ENCODE measurements at regions not wholly inside any gene's neighbourhood (a gene's known extent, or its start where the extent isn't known, plus 50 kb on each side); places are given as distances from the start of the nearest gene placed in this dataset.

DNA sequence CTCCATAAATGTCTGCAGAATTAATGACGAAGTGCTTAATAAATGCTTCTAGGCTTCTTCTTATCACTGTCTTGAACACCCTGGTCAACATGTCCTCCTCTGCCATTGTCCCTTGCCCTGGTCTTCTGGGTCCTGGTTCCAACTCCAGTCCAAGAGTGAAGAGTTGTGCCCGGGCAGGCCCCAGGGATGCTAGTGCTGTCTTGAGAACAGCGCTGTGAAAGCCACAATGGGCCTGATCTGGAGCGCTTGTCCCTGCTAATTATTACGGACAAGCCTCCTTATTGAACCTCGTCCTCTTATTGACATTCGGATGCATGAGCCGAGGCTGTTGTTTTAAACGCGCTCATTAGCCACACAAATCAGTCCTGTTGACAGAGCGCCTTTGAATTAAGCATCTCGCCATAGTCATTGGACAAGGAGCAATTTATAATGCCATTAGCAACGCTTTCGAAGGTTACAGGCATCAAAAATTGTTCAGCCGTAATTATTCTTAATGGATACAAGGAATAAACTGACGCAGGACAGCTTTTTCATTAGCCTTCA is 211.6 kb upstream of the POU3F1 start:
- DNase-seq: no peak
- no peak for ATAC-seq (replicated peaks in 1 of 2)
- Mint-ChIP-seq H3K4me3 (no peak overlapping the region), H3K9me3 (no peaks in the 10 kb centered on the region), H3K36me3 (ENCODE audit: insufficient read depth in 2 of 2) (no peaks in the 10 kb centered on the region), H3K27ac (no peak overlapping the region), H3K27me3 (ENCODE audit: low read depth) (peaks cover 36% of the 10 kb centered on the region), H3K4me1 (ENCODE audit: low read depth) (no peaks in the 10 kb centered on the region)

DNA sequence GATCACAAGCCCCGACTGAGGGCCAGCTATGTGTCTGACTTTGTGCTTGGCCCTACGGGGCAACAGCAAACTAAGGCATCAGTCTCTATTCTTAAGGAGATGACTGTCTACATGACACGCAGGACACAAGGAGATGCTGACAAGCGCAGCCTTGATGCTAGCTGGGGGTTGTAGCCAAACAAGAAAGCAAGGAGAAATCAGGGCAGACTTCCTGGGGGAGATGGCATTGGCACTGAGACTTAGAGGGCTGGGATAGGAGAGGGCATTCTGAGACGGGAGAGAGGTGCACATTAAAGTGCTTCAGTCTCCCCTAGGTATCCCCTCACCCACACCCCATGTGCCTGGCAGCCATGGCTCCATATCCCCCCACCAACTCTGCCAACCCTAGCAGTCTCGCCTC is 210.8 kb upstream of the POU3F1 start:
- no peak for ATAC-seq (replicated peaks in 1 of 2)
- H3K9me3 Mint-ChIP-seq: no peaks in the 10 kb centered on the region
- H3K36me3 Mint-ChIP-seq (ENCODE audit: insufficient read depth in 2 of 2): no peaks in the 10 kb centered on the region

DNA sequence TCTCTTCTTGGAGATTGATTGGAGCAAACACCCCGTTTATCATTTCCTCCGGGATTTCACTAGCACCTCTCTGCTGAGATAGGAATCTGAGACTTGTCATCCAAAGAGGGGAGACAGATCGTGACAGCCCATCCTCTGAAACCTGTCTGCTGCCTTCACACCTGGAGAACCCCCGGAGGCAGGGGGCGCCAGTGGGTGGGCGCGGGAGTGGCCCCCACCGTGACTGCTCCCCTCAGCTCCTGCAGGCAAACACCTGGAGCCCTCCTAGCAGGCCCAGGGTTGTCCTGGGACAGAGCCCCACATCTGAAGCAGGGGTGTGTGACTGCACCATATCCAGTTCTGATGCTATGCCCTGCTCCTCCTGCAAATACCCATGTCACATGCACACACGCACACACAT is 209.5 kb upstream of the POU3F1 start:
- DNase-seq: no peak

More for the DNA sequence above, 210.8 kb upstream of the POU3F1 start:
- DNase-seq: no peak
- peaks cover 40% of the 10 kb centered on the region for H3K27me3 Mint-ChIP-seq (ENCODE audit: low read depth)
- H3K4me3 Mint-ChIP-seq: no peak overlapping the region
- H3K27ac Mint-ChIP-seq: no peak overlapping the region
- H3K4me1 Mint-ChIP-seq (ENCODE audit: low read depth): no peaks in the 10 kb centered on the region

DNA sequence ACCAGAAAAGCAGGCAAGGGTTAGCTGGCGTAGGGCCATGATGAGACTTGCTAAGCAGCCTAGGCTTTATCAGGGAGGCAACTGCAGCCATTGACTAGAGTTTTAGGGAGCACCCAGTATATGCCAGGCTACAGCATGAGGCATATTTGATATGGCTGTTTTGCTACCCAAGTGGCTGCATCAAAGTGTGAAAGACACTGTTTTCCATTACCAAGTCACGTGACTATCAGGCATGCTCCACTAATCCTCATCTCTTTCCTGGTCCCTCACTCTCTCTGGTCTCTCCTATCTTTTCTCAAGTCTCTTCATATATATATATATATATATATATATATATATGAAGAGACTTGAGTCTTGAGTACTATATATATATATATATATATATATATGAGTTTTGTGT is 206.7 kb upstream of the POU3F1 start:
- H3K9me3 Mint-ChIP-seq: no peaks in the 10 kb centered on the region
- H3K4me3 Mint-ChIP-seq: no peak overlapping the region
- H3K36me3 Mint-ChIP-seq (ENCODE audit: insufficient read depth in 2 of 2): no peaks in the 10 kb centered on the region
- H3K27me3 Mint-ChIP-seq (ENCODE audit: low read depth): peaks cover 54% of the 10 kb centered on the region
- ATAC-seq (replicated peaks in 1 of 2) (no peak), DNase-seq (no peak)
- no peaks in the 10 kb centered on the region for H3K4me1 Mint-ChIP-seq (ENCODE audit: low read depth)
- H3K27ac Mint-ChIP-seq: no peak overlapping the region

More for the DNA sequence above, 209.5 kb upstream of the POU3F1 start:
- no peaks in the 10 kb centered on the region for H3K9me3 Mint-ChIP-seq
- no peaks in the 10 kb centered on the region for H3K4me1 Mint-ChIP-seq (ENCODE audit: low read depth)
- no peaks in the 10 kb centered on the region for H3K36me3 Mint-ChIP-seq (ENCODE audit: insufficient read depth in 2 of 2)
- ATAC-seq (replicated peaks in 1 of 2): no peak
- H3K27ac Mint-ChIP-seq: no peak overlapping the region
- H3K27me3 Mint-ChIP-seq (ENCODE audit: low read depth): peaks cover 40% of the 10 kb centered on the region
- H3K4me3 Mint-ChIP-seq: no peak overlapping the region

DNA sequence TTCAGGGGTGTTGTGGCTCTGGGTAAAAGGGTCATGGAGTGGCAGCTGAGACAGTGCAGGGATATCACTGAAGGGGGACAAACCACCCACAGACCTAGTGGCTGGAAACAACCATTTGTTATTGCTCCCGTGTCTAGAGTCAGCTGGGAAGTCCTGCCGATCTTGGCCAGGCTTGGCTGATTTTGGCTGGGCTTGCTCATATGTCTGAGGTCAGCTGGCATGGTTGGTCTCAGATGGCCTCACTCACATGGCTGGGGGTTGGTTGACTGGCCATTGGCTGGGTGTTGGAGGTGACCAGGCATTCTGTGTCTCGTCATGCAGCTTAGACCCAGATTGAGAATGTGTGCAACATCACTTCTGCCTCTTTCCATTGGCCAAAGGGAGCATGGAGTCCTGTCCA is 203.8 kb upstream of the POU3F1 start:
- Mint-ChIP-seq H3K4me3 (no peak overlapping the region), H3K27me3 (ENCODE audit: low read depth) (peaks cover 48% of the 10 kb centered on the region), H3K9me3 (no peaks in the 10 kb centered on the region), H3K27ac (no peak overlapping the region), H3K4me1 (ENCODE audit: low read depth) (no peaks in the 10 kb centered on the region), H3K36me3 (ENCODE audit: insufficient read depth in 2 of 2) (no peaks in the 10 kb centered on the region)
- DNase-seq: no peak
- no peak for ATAC-seq (replicated peaks in 1 of 2)

DNA sequence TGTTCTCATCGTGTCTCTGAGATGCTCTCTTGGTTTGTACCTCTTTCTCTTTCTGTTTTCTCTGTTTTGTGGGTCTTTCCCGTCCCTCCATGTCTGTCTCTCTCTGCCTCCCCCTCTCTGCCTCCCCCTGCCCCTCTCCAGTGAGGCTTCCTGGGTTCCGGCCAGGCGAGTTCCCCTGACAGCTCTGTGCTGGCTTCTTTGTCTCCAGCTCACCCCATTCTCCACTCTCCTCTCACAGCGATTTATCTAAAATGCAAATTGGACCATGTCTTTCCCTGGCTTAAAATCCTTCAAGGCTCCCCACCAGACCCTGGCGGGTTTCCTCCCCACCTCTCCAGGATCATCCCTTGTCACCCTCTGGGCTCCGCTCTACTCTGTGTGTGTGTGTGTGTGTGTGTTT is 202.4 kb upstream of the POU3F1 start:
- Mint-ChIP-seq H3K36me3 (ENCODE audit: insufficient read depth in 2 of 2) (no peaks in the 10 kb centered on the region), H3K4me3 (no peak overlapping the region), H3K9me3 (no peaks in the 10 kb centered on the region), H3K27ac (no peak overlapping the region), H3K4me1 (ENCODE audit: low read depth) (no peaks in the 10 kb centered on the region), H3K27me3 (ENCODE audit: low read depth) (peaks cover 39% of the 10 kb centered on the region)
- ATAC-seq (replicated peaks in 1 of 2): no peak
- DNase-seq: no peak

DNA sequence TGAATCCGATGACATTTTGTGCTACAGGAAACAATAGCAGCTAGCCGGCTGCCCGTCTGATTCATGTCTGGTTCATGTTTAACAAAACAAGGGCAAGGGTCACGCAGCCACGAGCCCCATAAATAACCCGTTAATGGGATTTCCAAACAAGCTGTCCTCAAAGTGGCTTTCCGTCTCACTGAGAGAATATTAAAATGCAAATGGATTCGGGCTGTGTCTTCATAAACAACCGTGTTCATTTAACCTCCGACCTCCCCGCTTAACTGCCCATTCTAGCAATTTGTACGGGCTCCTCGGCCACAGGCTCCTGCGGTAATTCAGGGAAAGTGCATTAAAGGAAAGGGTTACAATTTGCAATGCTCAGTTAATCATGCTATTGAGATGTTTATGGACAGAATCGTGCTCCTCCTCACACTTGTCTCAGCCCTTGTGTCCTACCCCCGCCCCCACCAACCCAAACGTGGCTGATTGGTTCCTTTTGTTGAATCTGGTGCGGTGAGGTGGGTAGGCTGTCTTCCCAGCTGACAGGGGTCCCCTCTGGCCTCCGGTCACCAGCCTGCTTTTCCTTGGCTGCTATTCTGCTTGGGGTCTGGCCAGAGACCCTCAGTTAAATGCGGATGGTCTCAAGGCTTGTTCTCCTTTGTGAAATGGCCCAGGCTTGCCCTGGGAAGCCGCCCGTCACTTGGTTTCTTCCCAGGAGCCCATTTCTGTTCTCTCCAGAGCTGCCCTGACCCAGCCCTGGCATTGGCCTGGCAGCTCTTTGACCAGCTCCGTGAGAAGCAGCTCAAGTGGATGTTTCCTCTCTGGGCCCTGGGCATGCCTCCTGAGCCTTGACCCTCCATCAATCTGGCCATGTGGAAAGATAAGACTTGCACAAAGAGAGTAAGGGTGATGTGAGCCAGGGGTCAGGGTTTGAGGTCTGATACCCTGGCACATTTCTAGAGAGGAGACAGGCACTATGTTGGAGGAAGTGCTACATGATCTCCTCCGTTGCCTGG is 200.7 kb upstream of the POU3F1 start:
- H3K9me3 Mint-ChIP-seq: no peaks in the 10 kb centered on the region
- H3K4me1 Mint-ChIP-seq (ENCODE audit: low read depth): no peaks in the 10 kb centered on the region
- peaks cover 34% of the 10 kb centered on the region for H3K27me3 Mint-ChIP-seq (ENCODE audit: low read depth)
- DNase-seq: no peak
- no peak for ATAC-seq (replicated peaks in 1 of 2)
- no peak overlapping the region for H3K4me3 Mint-ChIP-seq
- no peaks in the 10 kb centered on the region for H3K36me3 Mint-ChIP-seq (ENCODE audit: insufficient read depth in 2 of 2)
- H3K27ac Mint-ChIP-seq: no peak overlapping the region

DNA sequence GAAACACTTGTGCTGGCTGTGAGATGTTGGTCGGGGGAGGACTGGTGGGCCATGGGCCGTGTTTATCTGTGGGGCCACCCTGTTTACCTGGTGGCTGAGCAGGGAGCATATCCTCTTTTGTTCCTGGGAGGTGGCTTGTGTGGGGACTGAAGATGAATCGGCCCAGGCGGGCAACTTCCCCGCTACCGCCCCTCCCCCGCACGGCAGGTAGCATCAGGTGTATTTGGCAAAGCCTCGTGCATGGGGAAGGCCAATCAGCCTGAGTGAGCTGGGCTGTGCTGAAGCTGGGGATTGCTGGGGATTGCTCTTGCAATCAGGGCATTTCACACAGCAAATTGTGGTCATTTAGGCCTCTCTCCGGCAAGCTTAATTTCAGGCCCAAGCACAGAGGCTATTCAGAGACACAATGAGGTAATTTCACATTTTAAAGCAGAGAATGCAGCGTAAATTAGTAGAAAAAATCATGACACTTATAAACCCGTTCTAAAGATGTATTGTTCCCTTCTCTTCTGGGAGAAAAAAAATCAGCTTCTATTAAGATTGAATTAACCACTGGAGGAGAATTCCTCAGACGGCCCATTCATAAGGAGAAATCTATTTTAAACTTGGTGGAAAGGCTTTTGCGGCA is 197.7 kb upstream of the POU3F1 start:
- Mint-ChIP-seq H3K36me3 (ENCODE audit: insufficient read depth in 2 of 2) (no peaks in the 10 kb centered on the region), H3K4me1 (ENCODE audit: low read depth) (no peaks in the 10 kb centered on the region)

DNA sequence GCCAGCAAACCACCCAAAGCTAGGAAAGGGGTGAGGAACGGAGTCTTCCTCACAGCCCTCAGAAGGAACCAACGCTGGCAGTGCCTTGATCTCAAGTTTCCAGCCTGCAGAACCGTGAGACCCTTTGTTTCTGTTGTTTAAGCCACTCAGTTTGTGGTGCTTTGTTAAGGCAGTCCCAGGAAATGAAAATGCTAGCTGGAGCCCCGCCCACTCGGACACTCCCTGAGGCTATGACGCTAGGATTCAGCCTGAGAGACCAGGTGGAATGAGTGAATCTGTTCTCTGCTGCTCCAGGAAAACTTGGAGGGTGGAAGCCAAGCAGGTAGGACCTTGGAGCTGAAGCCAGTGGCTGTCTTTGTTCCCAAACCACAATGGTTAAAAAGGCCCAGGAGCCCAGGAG is 196.5 kb upstream of the POU3F1 start:
- Mint-ChIP-seq H3K4me3 (no peak overlapping the region), H3K9me3 (no peaks in the 10 kb centered on the region), H3K27ac (no peak overlapping the region), H3K27me3 (ENCODE audit: low read depth) (peaks cover 10% of the 10 kb centered on the region), H3K36me3 (ENCODE audit: insufficient read depth in 2 of 2) (no peaks in the 10 kb centered on the region), H3K4me1 (ENCODE audit: low read depth) (no peaks in the 10 kb centered on the region)
- DNase-seq: no peak
- no peak for ATAC-seq (replicated peaks in 1 of 2)

More for the DNA sequence above, 197.7 kb upstream of the POU3F1 start:
- peaks cover 19% of the 10 kb centered on the region for H3K27me3 Mint-ChIP-seq (ENCODE audit: low read depth)
- no peaks in the 10 kb centered on the region for H3K9me3 Mint-ChIP-seq
- DNase-seq: no peak
- no peak overlapping the region for H3K4me3 Mint-ChIP-seq
- H3K27ac Mint-ChIP-seq: no peak overlapping the region
- no peak for ATAC-seq (replicated peaks in 1 of 2)

DNA sequence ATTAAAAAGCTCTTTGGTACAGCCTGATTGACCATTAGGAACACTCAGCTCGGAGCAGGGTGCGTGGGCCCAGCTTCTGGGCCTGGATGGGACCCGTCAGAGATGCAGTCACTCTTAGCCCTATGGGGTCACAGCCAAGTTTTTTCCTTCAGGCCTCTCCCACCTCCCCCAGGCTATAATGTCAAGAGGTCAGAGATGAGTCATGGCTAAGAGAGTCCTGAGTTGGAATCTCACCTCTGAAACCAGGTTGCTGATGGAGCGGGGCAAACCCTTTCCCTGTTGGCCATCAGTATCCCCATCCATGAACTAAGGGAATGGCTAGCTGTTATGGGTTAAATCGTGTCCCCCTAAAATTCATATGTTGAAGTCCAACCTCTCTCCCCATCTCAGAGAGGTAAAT is 195.9 kb upstream of the POU3F1 start:
- Mint-ChIP-seq H3K4me3 (no peak overlapping the region), H3K9me3 (no peaks in the 10 kb centered on the region), H3K27ac (no peak overlapping the region), H3K4me1 (ENCODE audit: low read depth) (no peaks in the 10 kb centered on the region), H3K36me3 (ENCODE audit: insufficient read depth in 2 of 2) (no peaks in the 10 kb centered on the region), H3K27me3 (ENCODE audit: low read depth) (peaks cover 4% of the 10 kb centered on the region)
- DNase-seq (no peak), ATAC-seq (replicated peaks in 1 of 2) (no peak)

DNA sequence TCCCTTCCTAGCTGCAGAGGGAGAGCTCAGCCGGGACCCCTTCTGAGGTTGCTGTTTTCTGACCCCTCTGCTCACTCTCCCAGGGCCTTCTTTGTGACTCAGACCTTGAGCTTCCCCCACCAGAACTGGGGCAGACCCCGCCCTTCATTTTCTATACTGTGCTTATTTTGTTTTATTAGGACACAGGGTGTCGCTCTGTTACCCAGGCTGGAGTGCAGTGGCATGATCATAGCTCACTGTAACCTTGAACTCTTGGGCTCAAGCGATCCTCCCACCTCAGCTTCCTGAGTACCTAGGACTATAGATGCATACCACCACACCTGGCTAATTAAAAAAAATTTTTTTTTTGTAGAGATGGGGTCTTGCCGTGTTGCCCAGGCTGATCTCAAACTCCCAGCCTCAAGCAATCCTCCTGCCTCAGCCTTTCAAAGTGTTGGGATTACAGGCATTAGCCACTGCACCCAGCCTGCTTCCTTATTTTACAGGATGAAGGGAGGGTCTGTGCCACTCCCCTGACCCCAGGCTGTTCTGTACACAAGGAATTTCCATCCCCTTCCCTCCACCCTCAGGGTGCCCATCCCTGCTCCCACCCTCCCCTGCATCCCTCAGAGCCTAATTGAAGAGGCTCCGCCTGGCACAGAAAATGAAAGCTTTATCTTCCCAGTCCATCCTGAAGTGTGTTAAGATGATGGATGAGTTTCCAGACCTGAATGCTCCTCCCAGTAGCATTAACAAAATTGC is 195.2 kb upstream of the POU3F1 start:
- DNase-seq: no peak
- no peak for ATAC-seq (replicated peaks in 1 of 2)
- H3K4me1 Mint-ChIP-seq (ENCODE audit: low read depth): no peaks in the 10 kb centered on the region
- no peak overlapping the region for H3K27ac Mint-ChIP-seq
- H3K36me3 Mint-ChIP-seq (ENCODE audit: insufficient read depth in 2 of 2): no peaks in the 10 kb centered on the region
- H3K4me3 Mint-ChIP-seq: no peak overlapping the region
- H3K9me3 Mint-ChIP-seq: no peaks in the 10 kb centered on the region
- H3K27me3 Mint-ChIP-seq (ENCODE audit: low read depth): no peaks in the 10 kb centered on the region

DNA sequence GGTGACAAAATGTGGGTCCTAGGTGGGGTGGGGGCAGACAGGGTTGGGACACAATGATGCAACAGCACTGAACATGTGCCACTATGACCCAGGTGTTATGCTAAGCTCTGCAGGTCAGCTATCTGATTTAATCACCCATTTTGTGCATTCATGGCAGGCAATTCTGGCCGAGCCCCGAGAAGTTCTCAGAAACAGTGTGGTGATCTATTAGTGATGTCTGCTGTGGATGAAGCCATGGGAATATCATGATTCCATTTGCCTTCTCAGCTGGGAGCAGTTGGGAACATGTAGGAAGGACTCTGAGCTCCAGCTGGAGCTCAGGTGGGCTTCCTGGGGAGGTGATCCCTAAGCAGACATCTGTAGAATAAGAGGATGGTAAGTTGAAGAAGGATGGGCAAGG is 194.0 kb upstream of the POU3F1 start:
- no peak overlapping the region for H3K27ac Mint-ChIP-seq
- no peaks in the 10 kb centered on the region for H3K9me3 Mint-ChIP-seq
- no peak overlapping the region for H3K4me3 Mint-ChIP-seq
- no peaks in the 10 kb centered on the region for H3K36me3 Mint-ChIP-seq (ENCODE audit: insufficient read depth in 2 of 2)
- no peaks in the 10 kb centered on the region for H3K4me1 Mint-ChIP-seq (ENCODE audit: low read depth)
- H3K27me3 Mint-ChIP-seq (ENCODE audit: low read depth): peaks cover 10% of the 10 kb centered on the region
- no peak for DNase-seq
- ATAC-seq (replicated peaks in 1 of 2): no peak

DNA sequence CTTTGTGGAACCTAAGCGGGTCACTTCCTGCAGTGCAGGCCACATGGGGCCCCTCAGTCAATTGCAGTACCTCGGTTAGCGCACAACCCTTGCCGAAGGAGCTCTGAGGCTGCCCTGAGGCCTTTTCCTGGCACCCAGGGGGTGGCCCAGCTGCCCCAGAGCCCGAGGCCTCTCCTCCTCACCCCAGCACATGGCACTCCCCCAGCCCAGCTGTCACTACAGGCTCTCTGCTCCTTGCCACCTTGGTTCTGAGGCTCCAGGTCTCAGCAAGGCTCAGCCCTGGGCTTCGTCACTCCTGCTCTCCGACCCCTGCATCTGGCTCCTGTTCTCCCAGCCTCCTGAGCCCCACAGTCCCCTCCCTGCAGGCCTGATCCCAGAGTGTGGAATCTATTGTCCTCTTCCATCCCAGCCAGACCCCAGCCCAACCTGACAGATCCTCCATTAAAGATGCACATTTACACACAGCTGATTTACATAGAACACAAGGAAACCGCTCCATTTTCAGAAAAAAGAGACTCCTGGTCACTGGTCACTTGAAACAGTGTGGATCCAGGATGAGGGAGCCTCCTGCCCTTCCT is 192.8 kb upstream of the POU3F1 start:
- H3K27me3 Mint-ChIP-seq (ENCODE audit: low read depth): peaks cover 10% of the 10 kb centered on the region
- DNase-seq (no peak), ATAC-seq (replicated peaks in 1 of 2) (no peak)
- H3K36me3 Mint-ChIP-seq (ENCODE audit: insufficient read depth in 2 of 2): no peaks in the 10 kb centered on the region
- H3K27ac Mint-ChIP-seq: no peak overlapping the region
- H3K4me3 Mint-ChIP-seq: no peak overlapping the region
- H3K9me3 Mint-ChIP-seq: no peaks in the 10 kb centered on the region
- H3K4me1 Mint-ChIP-seq (ENCODE audit: low read depth): no peaks in the 10 kb centered on the region

Data from activated T-cell treated with anti-CD3 and anti-CD28 coated beads, Interleukin-2, amount 50 U/mL, for 72 hours (primary cell).